AG04450 (cell line): ENCODE measurements at regions not wholly inside any gene's neighbourhood (a gene's known extent, or its start where the extent isn't known, plus 50 kb on each side); places are given as distances from the start of the nearest gene placed in this dataset. TPM values are rescaled to one million over a fixed set of nuclear protein-coding genes. Genes with fewer than 3 reads are reported as not detected.

Experiments used
- CTCF ChIA-PET: fragments of 300-600, 350-600 bp; formaldehyde crosslinking; extraction: SDS; loops from one replicate; lab custom pipeline; 2022; ENCODE audit warnings: antibody characterized with exemption, inconsistent platforms; lab: Charles Lee
- POLR2A ChIA-PET: fragments of 350-600 bp; formaldehyde crosslinking; extraction: SDS; loops from one replicate; lab custom pipeline; 2021; ENCODE audit warnings: antibody characterized with exemption, inconsistent platforms; lab: Yijun Ruan, JAX
- DNase-seq: peaks from one replicate; pipeline ENCODE4 v3.0.0-alpha.2; 2011; ENCODE audit warnings: low read depth, low spot score
- H3K27ac ChIP-seq: one replicate; pipeline ENCODE4 v1.5.1; 2012; ENCODE audit warnings: low read depth, low read length, control low read depth
- H3K27me3 ChIP-seq: one replicate; pipeline ENCODE4 v1.6.0; 2012; ENCODE audit warnings: low read length; ENCODE audit not compliant: control insufficient read depth, insufficient read depth
- H3K4me3 ChIP-seq: 2 replicates; pipeline ENCODE4 v1.5.1; 2011; ENCODE audit warnings: mild to moderate bottlenecking, low read depth, low read length, control low read depth
- H3K9me3 ChIP-seq: 2 replicates; pipeline ENCODE4 v1.5.1; 2012; ENCODE audit warnings: low read length; ENCODE audit not compliant: control insufficient read depth, insufficient read depth
- small RNA-seq: library from RNA; depleted of rRNA; stranded (forward); fragments of <200 nt; gene quantifications from one replicate; pipeline ENCODE3, GENCODE V24; 2012; ENCODE audit warnings: low read depth; ENCODE audit not compliant: insufficient read length
- TF ChIP-seq, protein P1 (sequence below): IDR thresholded peaks from 2 replicates; pipeline ENCODE4 v1.5.1; 2011; ENCODE audit warnings: low read depth, low read length, control low read depth, inconsistent platforms

DNA sequence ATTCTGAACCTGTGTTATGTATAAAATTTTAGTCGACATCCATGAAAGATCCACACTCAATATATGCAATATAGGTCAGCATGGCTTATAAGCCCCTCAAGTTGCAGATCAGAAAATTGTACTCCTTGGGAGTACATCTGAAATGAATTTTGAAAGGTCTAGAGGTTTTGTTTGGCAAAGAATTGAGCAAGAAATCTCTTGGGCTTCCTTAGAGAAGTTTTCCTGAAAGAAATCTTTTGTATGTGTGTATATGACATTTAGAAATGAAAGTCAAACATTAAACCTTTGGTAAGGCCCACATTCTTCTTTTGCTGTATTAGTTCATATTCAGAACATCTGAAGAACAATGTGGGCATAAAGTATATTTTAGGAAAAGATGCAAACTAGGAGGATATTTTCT is 1006.6 kb downstream of the NAALADL2 start:
- H3K4me3 ChIP-seq = no peak overlapping the region
- no peak overlapping the region for H3K27ac ChIP-seq
- DNase-seq = no peak
- ChIA-PET POLR2A (no interaction called here), CTCF (no interaction called here)
- no peaks in the 10 kb centered on the region for H3K9me3 ChIP-seq
- TF ChIP-seq, protein P1, sequence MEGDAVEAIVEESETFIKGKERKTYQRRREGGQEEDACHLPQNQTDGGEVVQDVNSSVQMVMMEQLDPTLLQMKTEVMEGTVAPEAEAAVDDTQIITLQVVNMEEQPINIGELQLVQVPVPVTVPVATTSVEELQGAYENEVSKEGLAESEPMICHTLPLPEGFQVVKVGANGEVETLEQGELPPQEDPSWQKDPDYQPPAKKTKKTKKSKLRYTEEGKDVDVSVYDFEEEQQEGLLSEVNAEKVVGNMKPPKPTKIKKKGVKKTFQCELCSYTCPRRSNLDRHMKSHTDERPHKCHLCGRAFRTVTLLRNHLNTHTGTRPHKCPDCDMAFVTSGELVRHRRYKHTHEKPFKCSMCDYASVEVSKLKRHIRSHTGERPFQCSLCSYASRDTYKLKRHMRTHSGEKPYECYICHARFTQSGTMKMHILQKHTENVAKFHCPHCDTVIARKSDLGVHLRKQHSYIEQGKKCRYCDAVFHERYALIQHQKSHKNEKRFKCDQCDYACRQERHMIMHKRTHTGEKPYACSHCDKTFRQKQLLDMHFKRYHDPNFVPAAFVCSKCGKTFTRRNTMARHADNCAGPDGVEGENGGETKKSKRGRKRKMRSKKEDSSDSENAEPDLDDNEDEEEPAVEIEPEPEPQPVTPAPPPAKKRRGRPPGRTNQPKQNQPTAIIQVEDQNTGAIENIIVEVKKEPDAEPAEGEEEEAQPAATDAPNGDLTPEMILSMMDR = no peak
- no peaks in the 10 kb centered on the region for H3K27me3 ChIP-seq

DNA sequence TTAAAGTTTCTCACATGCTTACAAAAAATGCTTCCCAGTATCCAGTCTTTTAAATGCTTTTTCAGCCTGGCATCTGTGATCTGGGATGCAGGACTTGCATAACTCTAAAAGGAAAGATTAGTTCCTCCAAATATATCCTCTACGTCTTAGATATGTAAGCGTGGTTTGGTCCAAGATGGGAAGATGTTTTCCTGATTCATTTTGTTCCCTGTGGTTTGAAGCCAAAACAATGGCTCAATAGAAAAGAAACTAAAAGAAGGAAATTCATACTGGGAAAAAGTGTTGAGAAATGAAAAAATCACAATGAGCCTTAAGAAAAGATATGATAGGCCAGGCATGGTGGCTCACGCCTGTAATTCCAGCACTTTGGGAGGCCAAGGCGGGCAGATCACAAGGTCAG is 1002.8 kb downstream of the NAALADL2 start:
- no peak overlapping the region for H3K4me3 ChIP-seq
- CTCF ChIA-PET = no interaction called here
- no peak for DNase-seq
- no peak overlapping the region for H3K27ac ChIP-seq
- TF ChIP-seq, protein P1 = no peak
- H3K9me3 ChIP-seq = no peaks in the 10 kb centered on the region
- POLR2A ChIA-PET = no interaction called here
- H3K27me3 ChIP-seq = no peaks in the 10 kb centered on the region

Small RNA genes lying in the stretch of these regions (small RNA-seq; reads per million reads assigned to genes)
- gene AC104640.2 = not detected
- gene RNA5SP147 = not detected
